AG04450 (cell line): ENCODE measurements at regions not wholly inside any gene's neighbourhood (a gene's known extent, or its start where the extent isn't known, plus 50 kb on each side); places are given as distances from the start of the nearest gene placed in this dataset.

Experiments
- CTCF ChIA-PET: fragments of 300-600, 350-600 bp; formaldehyde crosslinking; extraction: SDS; loops from one replicate; lab custom pipeline; 2022; ENCODE audit warnings: antibody characterized with exemption, inconsistent platforms; lab: Charles Lee
- POLR2A ChIA-PET: fragments of 350-600 bp; formaldehyde crosslinking; extraction: SDS; loops from one replicate; lab custom pipeline; 2021; ENCODE audit warnings: antibody characterized with exemption, inconsistent platforms; lab: Yijun Ruan, JAX
- DNase-seq: peaks from one replicate; pipeline ENCODE4 v3.0.0-alpha.2; 2011; ENCODE audit warnings: low read depth, low spot score
- H3K27ac ChIP-seq: one replicate; pipeline ENCODE4 v1.5.1; 2012; ENCODE audit warnings: low read depth, low read length, control low read depth
- H3K27me3 ChIP-seq: one replicate; pipeline ENCODE4 v1.6.0; 2012; ENCODE audit warnings: low read length; ENCODE audit not compliant: control insufficient read depth, insufficient read depth
- H3K4me3 ChIP-seq: 2 replicates; pipeline ENCODE4 v1.5.1; 2011; ENCODE audit warnings: mild to moderate bottlenecking, low read depth, low read length, control low read depth
- H3K9me3 ChIP-seq: 2 replicates; pipeline ENCODE4 v1.5.1; 2012; ENCODE audit warnings: low read length; ENCODE audit not compliant: control insufficient read depth, insufficient read depth
- CTCF ChIP-seq: IDR thresholded peaks from 2 replicates; pipeline ENCODE4 v1.5.1; 2011; ENCODE audit warnings: low read depth, low read length, control low read depth, inconsistent platforms

- CTCF ChIA-PET: no interaction called here
- POLR2A ChIA-PET: no interaction called here
- DNase-seq: no peak
- H3K9me3 ChIP-seq: no peaks in the 10 kb centered on the region
- no peak overlapping the region for H3K4me3 ChIP-seq
- H3K27me3 ChIP-seq: no peaks in the 10 kb centered on the region
- no peak for TF ChIP-seq CTCF
- H3K27ac ChIP-seq: no peak overlapping the region
These were observed 494.2 kb upstream of the INTU start for GRCh38 chr4:127138586-127138985.

- CTCF ChIA-PET: no interaction called here
- POLR2A ChIA-PET: no interaction called here
These were observed 492.9 kb upstream of the INTU start for GRCh38 chr4:127139788-127140286.

GRCh38 chr4:127140306-127140705 is 492.5 kb upstream of the INTU start:
- ChIA-PET CTCF (no interaction called here), POLR2A (no interaction called here)
- TF ChIP-seq CTCF: no peak
- Histone ChIP-seq H3K27me3 (no peaks in the 10 kb centered on the region), H3K27ac (no peak overlapping the region), H3K4me3 (no peak overlapping the region), H3K9me3 (no peaks in the 10 kb centered on the region)
- DNase-seq: no peak

More at GRCh38 chr4:127139788-127140286, 492.9 kb upstream of the INTU start:
- Histone ChIP-seq H3K27me3 (no peaks in the 10 kb centered on the region), H3K27ac (no peak overlapping the region), H3K9me3 (no peaks in the 10 kb centered on the region), H3K4me3 (no peak overlapping the region)
- DNase-seq: no peak
- no peak for TF ChIP-seq CTCF

- CTCF ChIA-PET: no interaction called here
- no peak for DNase-seq
- no peak for TF ChIP-seq CTCF
- Histone ChIP-seq H3K9me3 (no peaks in the 10 kb centered on the region), H3K27ac (no peak overlapping the region), H3K27me3 (no peaks in the 10 kb centered on the region), H3K4me3 (no peak overlapping the region)
- POLR2A ChIA-PET: no interaction called here
These were observed 490.9 kb upstream of the INTU start for GRCh38 chr4:127141856-127142255.

- Histone ChIP-seq H3K4me3 (no peak overlapping the region), H3K9me3 (no peaks in the 10 kb centered on the region), H3K27ac (no peak overlapping the region), H3K27me3 (no peaks in the 10 kb centered on the region)
- CTCF ChIA-PET: no interaction called here
- DNase-seq: no peak
- no peak for TF ChIP-seq CTCF
- POLR2A ChIA-PET: no interaction called here
These were observed 489.1 kb upstream of the INTU start for GRCh38 chr4:127143460-127144195.
